ENCODE measurements at regions not wholly inside any gene's neighbourhood (a gene's known extent, or its start where the extent isn't known, plus 50 kb on each side); places are given as distances from the start of the nearest gene placed in this dataset.
A peak's percentile ranks its signal among the peaks of the same experiment; 100 is the strongest.

DNA sequence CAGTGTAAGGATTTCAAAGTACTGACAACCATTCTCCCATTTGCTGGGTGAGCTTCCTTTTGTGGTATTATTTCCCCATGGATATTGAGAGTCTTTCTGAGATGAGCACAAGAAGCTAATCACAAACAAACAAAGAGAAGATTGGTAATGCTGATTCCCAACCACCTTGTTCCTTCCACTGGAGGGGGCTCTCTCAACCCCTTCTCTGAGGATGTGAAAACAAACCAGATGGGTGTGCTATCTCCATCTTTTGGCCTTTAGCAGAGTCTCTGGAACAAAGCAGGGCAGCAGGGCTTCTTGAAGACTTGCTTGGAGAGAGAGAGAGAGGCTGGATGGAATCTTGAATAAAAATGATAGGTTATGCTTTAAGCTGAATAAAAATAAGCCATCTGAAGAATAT lies 576.7 kb upstream of the ZNF462 start:
- H3K27ac ChIP-seq, result no peak overlapping the region
- ATAC-seq, result peak in 1 of 4 donors; percentile 26
- intact Hi-C loops (cut with DNase I), result no loop called here

DNA sequence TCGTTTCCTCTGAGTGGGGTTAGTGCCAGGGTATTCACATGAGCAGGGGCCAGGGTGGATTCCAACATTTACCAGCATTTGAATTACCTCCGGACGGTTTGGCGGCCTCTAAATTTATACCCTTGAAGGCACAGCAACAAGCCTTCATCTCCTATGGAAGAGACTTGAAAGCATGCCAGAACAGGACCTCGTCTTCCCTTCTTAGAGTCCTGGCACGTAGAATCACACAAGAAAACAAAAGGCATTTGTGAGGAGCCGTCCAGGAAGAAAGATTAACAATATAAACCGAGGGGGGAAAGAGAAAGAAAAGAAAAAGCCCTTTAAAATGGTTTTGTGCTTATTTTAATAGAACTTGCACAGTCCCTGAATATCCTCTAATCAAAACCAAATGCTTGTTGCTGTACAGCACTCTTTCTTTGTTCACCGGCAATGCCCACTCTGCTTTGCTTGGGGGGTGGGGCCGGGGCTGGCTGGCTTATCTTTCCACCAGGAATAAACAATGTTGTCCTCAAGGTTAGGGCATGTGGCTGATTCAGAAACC lies 575.8 kb upstream of the ZNF462 start:
- H3K4me3 ChIP-seq, result peak overlapping the region; percentile 51
- H3K4me1 ChIP-seq, result peaks cover 7% of the 10 kb centered on the region
- intact Hi-C loops (cut with DNase I), result no loop called here
- TF ChIP-seq, protein P1, sequence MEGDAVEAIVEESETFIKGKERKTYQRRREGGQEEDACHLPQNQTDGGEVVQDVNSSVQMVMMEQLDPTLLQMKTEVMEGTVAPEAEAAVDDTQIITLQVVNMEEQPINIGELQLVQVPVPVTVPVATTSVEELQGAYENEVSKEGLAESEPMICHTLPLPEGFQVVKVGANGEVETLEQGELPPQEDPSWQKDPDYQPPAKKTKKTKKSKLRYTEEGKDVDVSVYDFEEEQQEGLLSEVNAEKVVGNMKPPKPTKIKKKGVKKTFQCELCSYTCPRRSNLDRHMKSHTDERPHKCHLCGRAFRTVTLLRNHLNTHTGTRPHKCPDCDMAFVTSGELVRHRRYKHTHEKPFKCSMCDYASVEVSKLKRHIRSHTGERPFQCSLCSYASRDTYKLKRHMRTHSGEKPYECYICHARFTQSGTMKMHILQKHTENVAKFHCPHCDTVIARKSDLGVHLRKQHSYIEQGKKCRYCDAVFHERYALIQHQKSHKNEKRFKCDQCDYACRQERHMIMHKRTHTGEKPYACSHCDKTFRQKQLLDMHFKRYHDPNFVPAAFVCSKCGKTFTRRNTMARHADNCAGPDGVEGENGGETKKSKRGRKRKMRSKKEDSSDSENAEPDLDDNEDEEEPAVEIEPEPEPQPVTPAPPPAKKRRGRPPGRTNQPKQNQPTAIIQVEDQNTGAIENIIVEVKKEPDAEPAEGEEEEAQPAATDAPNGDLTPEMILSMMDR (IDR thresholded peaks at IDR 0.05), result no peak
- no peaks in the 10 kb centered on the region for H3K27me3 ChIP-seq (ENCODE audit: insufficient read depth in 3 of 3, low read length in 2 of 3)
- 14 to 34% (median 15%) methylated on average over 10 of the region's 10 CpGs for WGBS, 3 donors
- no peaks in the 10 kb centered on the region for H3K9me3 ChIP-seq
- no peak overlapping the region for H3K27ac ChIP-seq
- DNase-seq, result peak in 1 of 2 donors; percentile 39
- H3K36me3 ChIP-seq (ENCODE audit: insufficient read depth in 1 of 2, low read depth in 1 of 2), result no peaks in the 10 kb centered on the region
- no peak for ATAC-seq

More for the DNA sequence above, 576.7 kb upstream of the ZNF462 start:
- TF ChIP-seq, protein P1 (IDR thresholded peaks at IDR 0.05), result no peak
- H3K4me1 ChIP-seq, result peaks cover 7% of the 10 kb centered on the region
- no peak overlapping the region for H3K4me3 ChIP-seq
- no peaks in the 10 kb centered on the region for H3K9me3 ChIP-seq
- H3K27me3 ChIP-seq (ENCODE audit: insufficient read depth in 3 of 3, low read length in 2 of 3), result no peaks in the 10 kb centered on the region
- no peak for DNase-seq
- no peaks in the 10 kb centered on the region for H3K36me3 ChIP-seq (ENCODE audit: insufficient read depth in 1 of 2, low read depth in 1 of 2)

DNA sequence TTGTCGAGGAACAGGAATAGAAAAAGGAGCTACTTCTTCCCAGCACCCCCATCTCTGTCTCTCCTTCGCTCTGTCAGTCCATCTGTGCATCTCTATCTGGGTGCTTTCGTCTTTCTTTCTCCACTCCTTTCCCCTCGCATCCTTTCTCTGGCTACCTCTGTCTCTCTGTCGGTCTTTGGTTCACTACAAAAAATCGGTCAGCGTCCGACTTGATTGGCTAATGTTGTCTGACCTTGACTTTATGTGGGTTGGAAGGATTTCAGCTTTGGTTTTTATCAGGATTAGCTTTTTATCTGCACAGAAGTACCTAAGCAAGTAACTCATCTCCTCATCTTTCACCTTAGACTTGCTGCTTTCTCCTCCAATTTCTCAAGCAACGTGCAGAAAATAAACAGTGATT lies 575.2 kb upstream of the ZNF462 start:
- Histone ChIP-seq H3K4me3 (no peak overlapping the region), H3K4me1 (peaks cover 7% of the 10 kb centered on the region), H3K27me3 (ENCODE audit: insufficient read depth in 3 of 3, low read length in 2 of 3) (no peaks in the 10 kb centered on the region), H3K27ac (no peak overlapping the region), H3K36me3 (ENCODE audit: insufficient read depth in 1 of 2, low read depth in 1 of 2) (no peaks in the 10 kb centered on the region), H3K9me3 (no peaks in the 10 kb centered on the region)
- ATAC-seq (no peak), DNase-seq (no peak)
- WGBS, 3 donors, result 77 to 79% (median 79%) methylated on average over 9 of the region's 9 CpGs
- TF ChIP-seq, protein P1 (IDR thresholded peaks at IDR 0.05), result no peak
- intact Hi-C loops (cut with DNase I), result no loop called here

DNA sequence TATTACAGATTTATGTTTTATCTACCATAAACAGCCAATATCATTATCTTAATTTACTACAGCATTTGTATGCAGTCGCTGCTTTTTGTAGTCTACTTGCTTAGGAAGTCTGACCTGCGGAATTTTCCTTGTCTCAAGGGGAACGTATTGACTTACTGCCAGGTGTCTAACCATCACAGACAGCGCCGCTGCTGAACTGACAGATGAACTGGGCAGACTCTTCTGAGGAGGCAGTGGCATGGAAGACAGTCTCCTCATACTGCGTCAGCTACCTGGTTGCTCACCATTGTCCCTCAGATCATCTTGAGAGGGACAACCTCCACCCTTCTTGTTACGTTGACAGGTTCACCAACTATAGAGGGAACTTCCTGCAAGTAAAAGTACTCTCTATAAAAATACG lies 574.3 kb upstream of the ZNF462 start:
- no peaks in the 10 kb centered on the region for H3K9me3 ChIP-seq
- intact Hi-C loops (cut with DNase I), result no loop called here
- TF ChIP-seq, protein P1 (IDR thresholded peaks at IDR 0.05), result no peak
- DNase-seq, result no peak
- WGBS, 3 donors, result 81 to 86% (median 82%) methylated on average over 8 of the region's 8 CpGs
- H3K27me3 ChIP-seq (ENCODE audit: insufficient read depth in 3 of 3, low read length in 2 of 3), result no peaks in the 10 kb centered on the region
- no peak for ATAC-seq
- H3K27ac ChIP-seq, result no peak overlapping the region
- H3K4me3 ChIP-seq, result no peak overlapping the region
- H3K36me3 ChIP-seq (ENCODE audit: insufficient read depth in 1 of 2, low read depth in 1 of 2), result no peaks in the 10 kb centered on the region
- H3K4me1 ChIP-seq, result peaks cover 7% of the 10 kb centered on the region

DNA sequence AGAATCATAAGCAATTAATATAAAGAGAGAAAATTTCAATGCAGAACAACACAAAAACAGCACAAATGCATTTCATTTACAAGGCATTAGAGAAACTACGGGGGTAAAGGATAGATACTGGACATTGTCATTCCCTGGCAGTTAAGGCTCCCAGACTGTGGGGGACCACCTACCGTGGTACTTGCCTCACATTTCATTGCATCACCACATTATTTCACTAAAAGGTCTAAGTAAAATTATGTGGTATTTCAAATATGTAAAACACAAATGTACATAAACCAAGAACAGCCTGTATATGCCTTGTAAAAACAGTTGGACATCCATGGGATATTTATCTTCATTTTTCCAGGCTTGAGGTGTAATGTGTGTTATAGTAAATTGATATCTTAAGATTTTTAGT lies 571.2 kb upstream of the ZNF462 start:
- Histone ChIP-seq H3K27me3 (ENCODE audit: insufficient read depth in 3 of 3, low read length in 2 of 3) (no peaks in the 10 kb centered on the region), H3K36me3 (ENCODE audit: insufficient read depth in 1 of 2, low read depth in 1 of 2) (no peaks in the 10 kb centered on the region), H3K27ac (no peak overlapping the region), H3K4me1 (peaks cover 7% of the 10 kb centered on the region), H3K9me3 (no peaks in the 10 kb centered on the region), H3K4me3 (no peak overlapping the region)
- WGBS, 3 donors, result 54 to 79% (median 70%) methylated on average over 2 of the region's 2 CpGs
- TF ChIP-seq, protein P1 (IDR thresholded peaks at IDR 0.05), result no peak
- DNase-seq, result no peak
- intact Hi-C loops (cut with DNase I), result no loop called here
- ATAC-seq, result no peak

Measured in psoas muscle (tissue), 7 donors.